ENCODE measurements at regions not wholly inside any gene's neighbourhood (a gene's known extent, or its start where the extent isn't known, plus 50 kb on each side); places are given as distances from the start of the nearest gene placed in this dataset.

GRCh38 chr13:42722883-42723539 is 58.4 kb upstream of the FAM216B start:
- no peak for DNase-seq

- no peak for DNase-seq
Observed at GRCh38 chr13:42728507-42729180, 52.7 kb upstream of the FAM216B start.

- no peak for DNase-seq
Observed at GRCh38 chr13:42729857-42730402, 51.5 kb upstream of the FAM216B start.

Measured in NCI-H2171 treated with DMSO at 0.1 percent for 48 hours (cell line).